ENCODE measurements at regions not wholly inside any gene's neighbourhood (a gene's known extent, or its start where the extent isn't known, plus 50 kb on each side); places are given as distances from the start of the nearest gene placed in this dataset.
A peak's percentile ranks its signal among the peaks of the same experiment; 100 is the strongest.

GRCh38 chrX:106378616-106379015 is 210.5 kb downstream of the PWWP3B start:
- Histone ChIP-seq H3K9ac (ENCODE audit: low read length) (no peak overlapping the region), H3K79me2 (replicated peaks; ENCODE audit: insufficient read depth, low read length) (no peaks in the 10 kb centered on the region), H3K27me3 (ENCODE audit: insufficient read depth, low read depth, low read length) (no peaks in the 10 kb centered on the region), H3K4me3 (ENCODE audit: low read length) (no peak overlapping the region), H3F3A (ENCODE audit: insufficient read depth, low read length, poor library complexity, severe bottlenecking) (no peaks in the 10 kb centered on the region), H3K4me2 (ENCODE audit: low read length) (no peak overlapping the region), H3K9me2 (ENCODE audit: insufficient read depth, low read length) (no peaks in the 10 kb centered on the region), H2AFZ (ENCODE audit: low read depth, low read length) (no peak overlapping the region), H4K20me1 (ENCODE audit: insufficient read depth) (no peaks in the 10 kb centered on the region), H3K27ac (ENCODE audit: low read length) (no peak overlapping the region), H3K9me3 (ENCODE audit: low read length) (no peaks in the 10 kb centered on the region), H3K36me3 (ENCODE audit: insufficient read depth, low read length) (no peaks in the 10 kb centered on the region)
- no peak for TF ChIP-seq CTCF (IDR thresholded peaks at IDR 0.05; ENCODE audit: poor library complexity, severe bottlenecking)
- no peak for TF ChIP-seq EP300 (conservative IDR thresholded peaks at IDR 0.05; ENCODE audit: poor library complexity, severe bottlenecking)
- TF ChIP-seq TAF1 (IDR thresholded peaks at IDR 0.05; ENCODE audit: low read depth): no peak
- no peak for TF ChIP-seq SMC3 (conservative IDR thresholded peaks at IDR 0.05; ENCODE audit: poor library complexity)
- TF ChIP-seq REST (IDR thresholded peaks at IDR 0.05; ENCODE audit: borderline replicate concordance): no peak
- TF ChIP-seq MXI1 (conservative IDR thresholded peaks at IDR 0.05; ENCODE audit: poor library complexity, severe bottlenecking): no peak
- no peak for TF ChIP-seq RAD21 (conservative IDR thresholded peaks at IDR 0.05)
- TF ChIP-seq POLR2AphosphoS5 (IDR thresholded peaks at IDR 0.05): no peak
- TF ChIP-seq EZH2 (IDR thresholded peaks at IDR 0.05; ENCODE audit: borderline replicate concordance, insufficient read depth, low read length, poor library complexity, severe bottlenecking): no peak

GRCh38 chrX:106391284-106391911 is 220.4 kb upstream of the RADX start:
- Histone ChIP-seq H3F3A (ENCODE audit: insufficient read depth, low read length, poor library complexity, severe bottlenecking) (no peaks in the 10 kb centered on the region), H4K20me1 (ENCODE audit: insufficient read depth) (no peaks in the 10 kb centered on the region), H3K79me2 (replicated peaks; ENCODE audit: insufficient read depth, low read length) (no peaks in the 10 kb centered on the region), H3K36me3 (ENCODE audit: insufficient read depth, low read length) (no peaks in the 10 kb centered on the region), H3K9me3 (ENCODE audit: low read length) (no peaks in the 10 kb centered on the region), H3K4me3 (ENCODE audit: low read length) (peak overlapping the region; percentile 13), H3K27me3 (ENCODE audit: insufficient read depth, low read depth, low read length) (no peaks in the 10 kb centered on the region), H3K9ac (ENCODE audit: low read length) (peak overlapping the region; percentile 56), H3K27ac (ENCODE audit: low read length) (peak overlapping the region; percentile 90), H2AFZ (ENCODE audit: low read depth, low read length) (peak overlapping the region; percentile 21), H3K9me2 (ENCODE audit: insufficient read depth, low read length) (no peaks in the 10 kb centered on the region), H3K4me2 (ENCODE audit: low read length) (no peak overlapping the region)
- TF ChIP-seq REST (IDR thresholded peaks at IDR 0.05; ENCODE audit: borderline replicate concordance) (peak; percentile 63), CTCF (IDR thresholded peaks at IDR 0.05; ENCODE audit: poor library complexity, severe bottlenecking) (no peak), RAD21 (conservative IDR thresholded peaks at IDR 0.05) (peak; percentile 48), MXI1 (conservative IDR thresholded peaks at IDR 0.05; ENCODE audit: poor library complexity, severe bottlenecking) (no peak), POLR2AphosphoS5 (IDR thresholded peaks at IDR 0.05) (peak; percentile 72), TAF1 (IDR thresholded peaks at IDR 0.05; ENCODE audit: low read depth) (no peak), SMC3 (conservative IDR thresholded peaks at IDR 0.05; ENCODE audit: poor library complexity) (peak; percentile 46), EZH2 (IDR thresholded peaks at IDR 0.05; ENCODE audit: borderline replicate concordance, insufficient read depth, low read length, poor library complexity, severe bottlenecking) (no peak), EP300 (conservative IDR thresholded peaks at IDR 0.05; ENCODE audit: poor library complexity, severe bottlenecking) (peak; percentile 90)

Measured in neural cell (in vitro differentiated cells).